Neuronal stem cell (in vitro differentiated cells): ENCODE measurements at regions not wholly inside any gene's neighbourhood (a gene's known extent, or its start where the extent isn't known, plus 50 kb on each side); places are given as distances from the start of the nearest gene placed in this dataset.
"Not testable (repeated sequence)": the region's sequence is repeated elsewhere in the genome, so short reads cannot be mapped to it uniquely, and the experiment has no call there.

Experiments
- DNase-seq: peaks from one replicate; pipeline ENCODE4 v3.0.0-alpha.2; 2013; ENCODE audit warnings: low spot score
- H2AFZ ChIP-seq: one replicate; pipeline ENCODE4 v1.6.1; 2013; ENCODE audit warnings: mild to moderate bottlenecking, low read length, inconsistent platforms
- H2AK5ac ChIP-seq: 2 replicates; pipeline ENCODE4 v1.6.1; 2013; ENCODE audit warnings: low read depth, mild to moderate bottlenecking, inconsistent platforms, low read length, moderate library complexity, mixed read lengths
- H2BK120ac ChIP-seq: 2 replicates; pipeline ENCODE4 v1.6.1; 2013; ENCODE audit warnings: low read depth, mild to moderate bottlenecking, inconsistent platforms, low read length, moderate library complexity, mixed read lengths
- H2BK12ac ChIP-seq: one replicate; pipeline ENCODE4 v1.6.1; 2013; ENCODE audit warnings: low read length, inconsistent platforms
- H2BK15ac ChIP-seq: 2 replicates; pipeline ENCODE4 v1.6.1; 2013; ENCODE audit warnings: mild to moderate bottlenecking, low read length, inconsistent platforms, mixed read lengths
- H2BK5ac ChIP-seq: one replicate; pipeline ENCODE4 v1.6.1; 2013; ENCODE audit warnings: inconsistent platforms, mild to moderate bottlenecking, low read length, moderate library complexity
- H3K14ac ChIP-seq: one replicate; pipeline ENCODE4 v1.6.1; 2013; ENCODE audit warnings: low read length, inconsistent platforms
- H3K18ac ChIP-seq: 2 replicates; pipeline ENCODE4 v1.6.1; 2013; ENCODE audit warnings: low read length, inconsistent platforms
- H3K23ac ChIP-seq: 2 replicates; pipeline ENCODE4 v1.6.1; 2013; ENCODE audit warnings: low read depth, mild to moderate bottlenecking, mixed read lengths, low read length, inconsistent platforms; ENCODE audit not compliant: poor library complexity
- H3K27ac ChIP-seq: replicated peaks from 3 replicates; pipeline ENCODE4 v1.5.1; 2013; ENCODE audit warnings: low read length, inconsistent platforms
- H3K27me3 ChIP-seq, 3 experiments: 2 replicates each; pipeline ENCODE4 v1.6.1; 2013; ENCODE audit warnings: low read length in 3 of 3, mild to moderate bottlenecking in 2 of 3, inconsistent platforms in 1 of 3, low read depth in 1 of 3, mixed read lengths in 1 of 3, moderate library complexity in 1 of 3; ENCODE audit not compliant: control insufficient read depth in 3 of 3, insufficient read depth in 3 of 3
- H3K36me3 ChIP-seq, 2 donors: replicated peaks in 1 of 2; 2 replicates each; pipeline ENCODE4 v1.6.1; 2013; ENCODE audit warnings: low read length in 2 of 2; ENCODE audit not compliant: control insufficient read depth in 2 of 2, insufficient read depth in 2 of 2
- H3K4ac ChIP-seq: 2 replicates; pipeline ENCODE4 v1.6.1; 2013; ENCODE audit warnings: inconsistent platforms, mild to moderate bottlenecking, low read length, moderate library complexity
- H3K4me1 ChIP-seq, 2 donors: 1 replicate in 1 of 2; 2 replicates in 1 of 2; pipeline ENCODE4 v1.6.1; 2013; ENCODE audit warnings: low read length in 2 of 2, low read depth in 1 of 2; ENCODE audit not compliant: control insufficient read depth in 2 of 2, insufficient read depth in 1 of 2
- H3K4me2 ChIP-seq: one replicate; pipeline ENCODE4 v1.6.1; 2013; ENCODE audit warnings: mild to moderate bottlenecking, low read length, inconsistent platforms; ENCODE audit not compliant: insufficient read depth, poor library complexity, severe bottlenecking
- H3K4me3 ChIP-seq, 2 donors: 2 replicates each; pipeline ENCODE4 v1.5.1; 2013; ENCODE audit warnings: low read length in 2 of 2, mild to moderate bottlenecking in 2 of 2, inconsistent platforms in 1 of 2, moderate library complexity in 1 of 2
- H3K79me1 ChIP-seq: one replicate; pipeline ENCODE4 v1.6.1; 2013; ENCODE audit warnings: low read depth, mild to moderate bottlenecking, inconsistent platforms, low read length, moderate library complexity
- H3K9ac ChIP-seq: one replicate; pipeline ENCODE4 v1.6.1; 2013; ENCODE audit warnings: mild to moderate bottlenecking, low read depth, low read length, inconsistent platforms; ENCODE audit not compliant: poor library complexity
- H3K9me3 ChIP-seq, 2 donors: replicated peaks in 1 of 2; 2 replicates each; pipeline versions ENCODE3 to v1.6.1; 2013; ENCODE audit warnings: low read length in 2 of 2, mild to moderate bottlenecking in 2 of 2, inconsistent platforms in 1 of 2, low read depth in 1 of 2, mixed read lengths in 1 of 2, moderate library complexity in 1 of 2; ENCODE audit not compliant: control insufficient read depth in 2 of 2, insufficient read depth in 1 of 2
- H4K8ac ChIP-seq: one replicate; pipeline ENCODE4 v1.6.1; 2013; ENCODE audit warnings: low read depth, mild to moderate bottlenecking, inconsistent platforms, low read length, moderate library complexity
- H4K91ac ChIP-seq: one replicate; pipeline ENCODE4 v1.6.1; 2013; ENCODE audit warnings: low read length, low read depth, mild to moderate bottlenecking, inconsistent platforms; ENCODE audit not compliant: poor library complexity
- WGBS, 2 donors: extraction: QIAGEN DNeasy Blood & Tissue Kit; methylation state at CpG; one replicate each; pipeline ENCODE4 v1.1.7; 2013; ENCODE audit warnings: missing lambda C conversion rate in 2 of 2, mixed read lengths in 1 of 2; ENCODE audit not compliant: insufficient read length in 2 of 2, insufficient replicate concordance in 1 of 2; ENCODE audit errors: extremely low coverage in 2 of 2; 5-methylcytosine and 5-hydroxymethylcytosine counted together

DNA sequence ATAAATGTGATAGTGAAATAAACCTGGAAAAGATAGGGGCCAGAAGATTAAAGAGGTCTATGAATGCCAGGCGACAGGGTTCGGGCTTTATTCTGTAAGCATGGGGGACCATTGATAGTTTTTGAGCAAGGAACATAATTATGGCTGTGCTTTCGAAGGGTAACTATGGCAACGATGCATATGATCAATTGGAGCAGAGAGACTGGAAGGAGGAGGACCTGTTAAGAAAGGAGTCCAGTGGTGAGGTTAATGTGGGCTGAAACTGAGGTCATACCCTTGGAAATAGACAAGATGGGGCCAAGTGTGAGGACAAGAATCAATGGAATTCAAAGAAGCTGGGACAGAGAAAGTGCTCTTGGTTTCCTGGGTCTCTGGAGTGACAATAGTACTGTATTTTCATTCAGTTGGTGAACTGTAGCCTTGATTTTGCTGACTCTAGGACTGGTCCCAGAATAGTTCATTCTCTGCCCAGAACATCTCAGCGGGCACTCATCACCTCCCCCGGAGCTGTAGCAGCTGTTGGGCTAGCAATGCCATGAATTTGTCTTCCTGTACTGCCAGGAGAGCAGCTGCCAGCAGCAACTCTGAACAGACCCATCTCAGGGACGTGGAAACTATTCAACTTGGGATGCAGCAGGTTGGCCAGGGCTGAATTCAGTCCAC is 108.4 kb downstream of the SRGAP2 start:
- not testable (repeated sequence) for H2BK5ac ChIP-seq, H3K23ac ChIP-seq, H2AK5ac ChIP-seq, H3K18ac ChIP-seq, H3K4me3 ChIP-seq, H3K9ac ChIP-seq, H2BK120ac ChIP-seq, H3K4me2 ChIP-seq, H3K36me3 ChIP-seq, H3K4ac ChIP-seq, H3K14ac ChIP-seq, H2AFZ ChIP-seq, H4K8ac ChIP-seq, H4K91ac ChIP-seq, DNase-seq, H3K9me3 ChIP-seq, H2BK12ac ChIP-seq, H3K27me3 ChIP-seq, H3K27ac ChIP-seq, H3K79me1 ChIP-seq, H3K4me1 ChIP-seq, H2BK15ac ChIP-seq
- no CpG with 5 or more reads among the region's 7 CpGs for WGBS, 2 donors

GRCh38 chr1:206312274-206312665 is 108.9 kb downstream of the SRGAP2 start:
- not testable (repeated sequence) for H3K36me3 ChIP-seq, H3K27ac ChIP-seq, H4K8ac ChIP-seq, H3K4ac ChIP-seq, H4K91ac ChIP-seq, H3K79me1 ChIP-seq, DNase-seq, H3K14ac ChIP-seq, H3K18ac ChIP-seq, H2AFZ ChIP-seq, H2BK15ac ChIP-seq, H3K23ac ChIP-seq, H3K4me1 ChIP-seq, H3K27me3 ChIP-seq, H2BK120ac ChIP-seq, H3K9me3 ChIP-seq, H3K4me3 ChIP-seq, H3K9ac ChIP-seq, H2BK5ac ChIP-seq, H2BK12ac ChIP-seq, H3K4me2 ChIP-seq, H2AK5ac ChIP-seq
- WGBS, 2 donors: no CpG with 5 or more reads among the region's 6 CpGs

- not testable (repeated sequence) for H3K9ac ChIP-seq, H3K4me1 ChIP-seq, H2AK5ac ChIP-seq
These were observed 111.8 kb downstream of the SRGAP2 start for GRCh38 chr1:206314951-206315636.

GRCh38 chr1:206316901-206317300 is 113.6 kb downstream of the SRGAP2 start:
- H3K18ac ChIP-seq, H3K4ac ChIP-seq, H2BK5ac ChIP-seq, H3K27me3 ChIP-seq, H3K36me3 ChIP-seq, H3K23ac ChIP-seq, H2BK12ac ChIP-seq, H4K8ac ChIP-seq, H3K27ac ChIP-seq, H4K91ac ChIP-seq, H3K9me3 ChIP-seq, H3K4me3 ChIP-seq, H3K4me2 ChIP-seq, H2BK120ac ChIP-seq, H3K9ac ChIP-seq, H2AK5ac ChIP-seq, H3K4me1 ChIP-seq, H3K79me1 ChIP-seq, H2BK15ac ChIP-seq, DNase-seq, H3K14ac ChIP-seq, H2AFZ ChIP-seq: not testable (repeated sequence)
- WGBS, 2 donors: no CpG with 5 or more reads among the region's 4 CpGs

More at GRCh38 chr1:206314951-206315636, 111.8 kb downstream of the SRGAP2 start:
- not testable (repeated sequence) for H3K79me1 ChIP-seq, DNase-seq, H2AFZ ChIP-seq, H3K9me3 ChIP-seq, H2BK120ac ChIP-seq, H3K18ac ChIP-seq, H3K23ac ChIP-seq, H3K4me2 ChIP-seq, H4K91ac ChIP-seq, H3K14ac ChIP-seq, H2BK12ac ChIP-seq, H3K27me3 ChIP-seq, H3K4ac ChIP-seq, H3K36me3 ChIP-seq, H4K8ac ChIP-seq, H2BK15ac ChIP-seq, H2BK5ac ChIP-seq, H3K4me3 ChIP-seq, H3K27ac ChIP-seq
- no CpG with 5 or more reads among the region's 6 CpGs for WGBS, 2 donors
